Gastrocnemius medialis (tissue), 4 donors: ENCODE measurements at regions not wholly inside any gene's neighbourhood (a gene's known extent, or its start where the extent isn't known, plus 50 kb on each side); places are given as distances from the start of the nearest gene placed in this dataset.

Source experiments
- POLR2A ChIP-seq, 2 donors: fragments of 450-650 bp; IDR thresholded peaks; one replicate each; pipeline ENCODE4 v1.6.1; 2017; ENCODE audit warnings: antibody characterized with exemption in 2 of 2, mild to moderate bottlenecking in 2 of 2, moderate library complexity in 2 of 2
- TF ChIP-seq, protein P1 (sequence below), 5 experiments: fragments of 450-650 bp in 3 of 5; fragments of 200-600 bp in 2 of 5; sonication (generic) in 2 of 5; IDR thresholded peaks in 4 of 5; conservative IDR thresholded peaks in 1 of 5; 1 replicate in 4 of 5; 2 replicates in 1 of 5; pipeline ENCODE4 v1.5.1; 2016 to 2019; ENCODE audit warnings: antibody characterized with exemption in 5 of 5, mild to moderate bottlenecking in 3 of 5, moderate library complexity in 3 of 5

DNA sequence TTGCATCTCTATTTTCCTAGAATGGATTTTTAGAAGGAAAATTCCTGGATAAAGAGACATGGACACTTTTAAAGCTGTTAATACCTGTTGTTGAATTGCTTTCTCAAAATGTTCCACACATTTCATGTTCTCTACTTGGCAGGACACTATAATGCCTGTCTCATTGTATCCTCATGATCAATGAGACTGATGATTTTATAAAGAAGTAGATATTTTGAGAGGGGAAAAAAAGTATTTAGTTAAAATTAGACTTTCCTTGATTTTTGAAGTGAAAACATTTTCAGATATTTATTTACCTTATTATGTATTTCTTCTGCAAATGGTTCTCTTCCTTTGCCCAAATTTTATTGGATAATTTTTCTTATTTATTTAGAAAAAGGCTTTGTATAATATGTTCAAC lies 242.5 kb downstream of the MYCN start:
- TF ChIP-seq, protein P1, sequence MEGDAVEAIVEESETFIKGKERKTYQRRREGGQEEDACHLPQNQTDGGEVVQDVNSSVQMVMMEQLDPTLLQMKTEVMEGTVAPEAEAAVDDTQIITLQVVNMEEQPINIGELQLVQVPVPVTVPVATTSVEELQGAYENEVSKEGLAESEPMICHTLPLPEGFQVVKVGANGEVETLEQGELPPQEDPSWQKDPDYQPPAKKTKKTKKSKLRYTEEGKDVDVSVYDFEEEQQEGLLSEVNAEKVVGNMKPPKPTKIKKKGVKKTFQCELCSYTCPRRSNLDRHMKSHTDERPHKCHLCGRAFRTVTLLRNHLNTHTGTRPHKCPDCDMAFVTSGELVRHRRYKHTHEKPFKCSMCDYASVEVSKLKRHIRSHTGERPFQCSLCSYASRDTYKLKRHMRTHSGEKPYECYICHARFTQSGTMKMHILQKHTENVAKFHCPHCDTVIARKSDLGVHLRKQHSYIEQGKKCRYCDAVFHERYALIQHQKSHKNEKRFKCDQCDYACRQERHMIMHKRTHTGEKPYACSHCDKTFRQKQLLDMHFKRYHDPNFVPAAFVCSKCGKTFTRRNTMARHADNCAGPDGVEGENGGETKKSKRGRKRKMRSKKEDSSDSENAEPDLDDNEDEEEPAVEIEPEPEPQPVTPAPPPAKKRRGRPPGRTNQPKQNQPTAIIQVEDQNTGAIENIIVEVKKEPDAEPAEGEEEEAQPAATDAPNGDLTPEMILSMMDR (IDR thresholded peaks at IDR 0.05 in 4 of 5, conservative IDR thresholded peaks at IDR 0.05 in 1 of 5): no peak
- no peak for TF ChIP-seq POLR2A (IDR thresholded peaks at IDR 0.05)
